PFSK-1 (cell line): ENCODE measurements at regions not wholly inside any gene's neighbourhood (a gene's known extent, or its start where the extent isn't known, plus 50 kb on each side); places are given as distances from the start of the nearest gene placed in this dataset.

Source experiments
- SIN3A ChIP-seq: IDR thresholded peaks from 2 replicates; pipeline ENCODE4 v1.6.1; 2012; ENCODE audit warnings: mild to moderate bottlenecking, low read length, moderate library complexity, borderline replicate concordance; ENCODE audit not compliant: insufficient read depth
- TAF1 ChIP-seq: IDR thresholded peaks from 2 replicates; pipeline ENCODE4 v1.6.1; 2012; ENCODE audit warnings: low read length, control low read depth, borderline replicate concordance; ENCODE audit not compliant: insufficient read depth

- no peak for TF ChIP-seq SIN3A
- no peak for TF ChIP-seq TAF1
Measured at GRCh38 chr3:6110451-6110850, 750.5 kb upstream of the GRM7 start.
